Suprapubic skin (tissue), 4 donors: ENCODE measurements at regions not wholly inside any gene's neighbourhood (a gene's known extent, or its start where the extent isn't known, plus 50 kb on each side); places are given as distances from the start of the nearest gene placed in this dataset.

Source experiments
- DNase-seq, 2 donors: peaks; one replicate each; pipeline ENCODE4 v3.0.0-alpha.2; 2019; ENCODE audit warnings: low spot score in 2 of 2
- H3K27ac ChIP-seq: fragments of 200-600 bp; sonication (generic); one replicate; pipeline ENCODE4 v1.5.1; 2019
- H3K27me3 ChIP-seq: fragments of 200-600 bp; sonication (generic); one replicate; pipeline ENCODE4 v1.5.1; 2019
- H3K36me3 ChIP-seq: fragments of 200-600 bp; sonication (generic); one replicate; pipeline ENCODE4 v1.5.1; 2019
- H3K4me1 ChIP-seq: fragments of 200-600 bp; sonication (generic); one replicate; pipeline ENCODE4 v1.5.1; 2019
- H3K4me3 ChIP-seq: fragments of 200-600 bp; sonication (generic); one replicate; pipeline ENCODE4 v1.5.1; 2019; ENCODE audit warnings: mild to moderate bottlenecking
- H3K9me3 ChIP-seq: fragments of 200-600 bp; sonication (generic); one replicate; pipeline ENCODE4 v1.5.1; 2019
- EP300 ChIP-seq: sonication (generic); formaldehyde crosslinking; IDR thresholded peaks from one replicate; pipeline ENCODE4 v1.6.1; 2017; ENCODE audit warnings: antibody characterized with exemption
- POLR2A ChIP-seq, 2 donors: fragments of 450-650 bp; IDR thresholded peaks; one replicate each; pipeline ENCODE4 v1.6.1; 2017; ENCODE audit warnings: antibody characterized with exemption in 2 of 2, mild to moderate bottlenecking in 2 of 2, moderate library complexity in 2 of 2
- POLR2AphosphoS5 ChIP-seq, 3 donors: sonication (generic); formaldehyde crosslinking; IDR thresholded peaks; one replicate each; pipeline ENCODE4 v1.6.1; 2017; ENCODE audit warnings: antibody characterized with exemption in 3 of 3
- WGBS: methylation state at CpG from one replicate; pipeline ENCODE4 v1.1.5; 2018; 5-methylcytosine and 5-hydroxymethylcytosine counted together
- TF ChIP-seq, protein P1 (sequence below), 2 donors: fragments of 200-600 bp in 1 of 2; fragments of 450-650 bp in 1 of 2; sonication (generic) in 1 of 2; IDR thresholded peaks; one replicate each; pipeline ENCODE4 v1.5.1; 2016 to 2019; ENCODE audit warnings: antibody characterized with exemption in 2 of 2, mild to moderate bottlenecking in 1 of 2, moderate library complexity in 1 of 2

GRCh38 chr10:129392855-129393254 is 74.2 kb upstream of the MGMT start:
- H3K9me3 ChIP-seq = no peaks in the 10 kb centered on the region
- 55% methylated on average over 10 of the region's 10 CpGs for WGBS

DNA sequence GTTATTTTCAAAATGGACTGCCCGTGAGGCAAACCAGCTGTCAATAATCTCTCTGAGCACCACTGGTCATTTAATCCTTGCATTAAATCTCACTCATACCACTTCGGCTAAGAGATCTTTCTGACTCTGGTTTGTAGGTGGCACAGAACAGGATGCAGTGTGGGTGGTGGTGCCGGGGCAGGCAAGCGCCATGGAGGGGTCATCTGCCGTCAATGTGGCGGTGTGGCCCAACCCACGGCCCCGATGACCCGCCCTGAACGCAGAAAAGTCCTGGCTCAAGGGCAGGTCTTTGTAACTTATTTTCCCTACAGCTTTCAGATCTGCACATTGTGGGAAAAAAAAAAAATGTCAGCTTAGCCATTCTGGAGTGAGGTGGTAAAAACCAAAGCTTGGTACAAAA is 73.2 kb upstream of the MGMT start:
- DNase-seq = no peak
- WGBS = 87% methylated on average over 10 of the region's 10 CpGs
- no peak overlapping the region for H3K4me3 ChIP-seq
- peaks cover 13% of the 10 kb centered on the region for H3K27me3 ChIP-seq
- TF ChIP-seq, protein P1, sequence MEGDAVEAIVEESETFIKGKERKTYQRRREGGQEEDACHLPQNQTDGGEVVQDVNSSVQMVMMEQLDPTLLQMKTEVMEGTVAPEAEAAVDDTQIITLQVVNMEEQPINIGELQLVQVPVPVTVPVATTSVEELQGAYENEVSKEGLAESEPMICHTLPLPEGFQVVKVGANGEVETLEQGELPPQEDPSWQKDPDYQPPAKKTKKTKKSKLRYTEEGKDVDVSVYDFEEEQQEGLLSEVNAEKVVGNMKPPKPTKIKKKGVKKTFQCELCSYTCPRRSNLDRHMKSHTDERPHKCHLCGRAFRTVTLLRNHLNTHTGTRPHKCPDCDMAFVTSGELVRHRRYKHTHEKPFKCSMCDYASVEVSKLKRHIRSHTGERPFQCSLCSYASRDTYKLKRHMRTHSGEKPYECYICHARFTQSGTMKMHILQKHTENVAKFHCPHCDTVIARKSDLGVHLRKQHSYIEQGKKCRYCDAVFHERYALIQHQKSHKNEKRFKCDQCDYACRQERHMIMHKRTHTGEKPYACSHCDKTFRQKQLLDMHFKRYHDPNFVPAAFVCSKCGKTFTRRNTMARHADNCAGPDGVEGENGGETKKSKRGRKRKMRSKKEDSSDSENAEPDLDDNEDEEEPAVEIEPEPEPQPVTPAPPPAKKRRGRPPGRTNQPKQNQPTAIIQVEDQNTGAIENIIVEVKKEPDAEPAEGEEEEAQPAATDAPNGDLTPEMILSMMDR (IDR thresholded peaks at IDR 0.05) = no peak
- no peak for TF ChIP-seq EP300
- TF ChIP-seq POLR2A (IDR thresholded peaks at IDR 0.05) = no peak
- no peak for TF ChIP-seq POLR2AphosphoS5 (IDR thresholded peaks at IDR 0.05)
- H3K4me1 ChIP-seq = no peaks in the 10 kb centered on the region
- no peaks in the 10 kb centered on the region for H3K36me3 ChIP-seq
- no peaks in the 10 kb centered on the region for H3K9me3 ChIP-seq
- no peak overlapping the region for H3K27ac ChIP-seq

More at GRCh38 chr10:129392855-129393254, 74.2 kb upstream of the MGMT start:
- TF ChIP-seq, protein P1 (IDR thresholded peaks at IDR 0.05) = no peak
- no peak for TF ChIP-seq POLR2A (IDR thresholded peaks at IDR 0.05)
- TF ChIP-seq EP300 = no peak
- TF ChIP-seq POLR2AphosphoS5 (IDR thresholded peaks at IDR 0.05) = no peak
- peaks cover 13% of the 10 kb centered on the region for H3K27me3 ChIP-seq
- no peak overlapping the region for H3K4me3 ChIP-seq
- no peak for DNase-seq
- H3K4me1 ChIP-seq = no peaks in the 10 kb centered on the region
- no peak overlapping the region for H3K27ac ChIP-seq
- no peaks in the 10 kb centered on the region for H3K36me3 ChIP-seq

DNA sequence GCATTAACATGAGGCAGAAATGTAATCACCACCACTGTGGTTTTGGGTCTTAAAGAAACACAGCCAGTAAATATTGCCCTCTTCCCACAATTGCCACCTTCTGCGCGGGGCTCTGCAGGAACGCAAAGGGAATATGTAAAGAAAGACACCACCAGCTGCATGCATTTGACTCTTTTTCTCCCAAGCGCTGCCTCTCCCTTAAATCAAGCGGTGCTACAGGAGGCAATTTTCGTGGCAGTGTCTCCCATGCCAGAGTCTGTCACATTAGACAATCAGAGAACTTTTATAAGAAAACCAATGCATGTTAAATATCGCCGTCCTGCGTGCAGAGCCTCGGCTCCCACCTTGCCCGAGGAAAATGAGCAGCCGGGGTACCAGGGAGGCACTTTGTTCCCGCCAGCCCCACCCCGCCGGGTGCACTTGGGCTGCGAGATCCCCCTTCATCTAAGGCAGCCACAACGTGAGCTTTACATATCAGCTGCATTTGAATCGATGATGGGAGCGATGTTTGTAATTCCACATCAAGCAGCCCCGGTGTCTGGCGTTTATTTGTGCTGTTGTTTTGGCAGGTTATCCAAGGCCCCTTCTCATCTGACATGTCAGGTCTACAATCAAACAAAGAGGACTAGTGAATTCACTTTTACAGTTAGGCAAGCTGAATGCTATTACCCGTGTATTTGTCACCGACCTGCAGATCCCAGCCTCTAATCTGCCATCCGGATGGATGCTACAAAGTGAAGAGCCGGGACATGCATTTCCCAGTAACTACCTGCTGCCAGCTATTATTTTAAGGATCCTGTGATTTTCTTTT is 72.3 kb upstream of the MGMT start:
- no peak overlapping the region for H3K27ac ChIP-seq
- WGBS = 74% methylated on average over 25 of the region's 25 CpGs
- H3K36me3 ChIP-seq = no peaks in the 10 kb centered on the region
- H3K4me3 ChIP-seq = no peak overlapping the region
- no peak for DNase-seq
- H3K27me3 ChIP-seq = peaks cover 13% of the 10 kb centered on the region
- no peaks in the 10 kb centered on the region for H3K4me1 ChIP-seq
- no peaks in the 10 kb centered on the region for H3K9me3 ChIP-seq
- no peak for TF ChIP-seq POLR2AphosphoS5 (IDR thresholded peaks at IDR 0.05)
- no peak for TF ChIP-seq POLR2A (IDR thresholded peaks at IDR 0.05)
- TF ChIP-seq, protein P1 (IDR thresholded peaks at IDR 0.05) = no peak
- no peak for TF ChIP-seq EP300

- Histone ChIP-seq H3K27ac (no peak overlapping the region), H3K9me3 (no peaks in the 10 kb centered on the region), H3K27me3 (peaks cover 13% of the 10 kb centered on the region), H3K36me3 (no peaks in the 10 kb centered on the region), H3K4me3 (no peak overlapping the region), H3K4me1 (no peaks in the 10 kb centered on the region)
- TF ChIP-seq POLR2A (IDR thresholded peaks at IDR 0.05) (no peak), POLR2AphosphoS5 (IDR thresholded peaks at IDR 0.05) (no peak), EP300 (no peak)
- TF ChIP-seq, protein P1 (IDR thresholded peaks at IDR 0.05) = no peak
- WGBS = 86% methylated on average over 22 of the region's 22 CpGs
- no peak for DNase-seq
Measured at GRCh38 chr10:129396021-129396722, 70.9 kb upstream of the MGMT start.
